ENCODE measurements at regions not wholly inside any gene's neighbourhood (a gene's known extent, or its start where the extent isn't known, plus 50 kb on each side); places are given as distances from the start of the nearest gene placed in this dataset.

- DNase-seq (ENCODE audit: low spot score) (no peak), ATAC-seq (no peak)
- no peak overlapping the region for H3K4me2 ChIP-seq
- H3K4me3 ChIP-seq: no peak overlapping the region
- no peak for TF ChIP-seq REST (IDR thresholded peaks at IDR 0.05; ENCODE audit: unreplicated experiment)
- TF ChIP-seq NANOG (IDR thresholded peaks at IDR 0.05; ENCODE audit: borderline replicate concordance): no peak
- TF ChIP-seq EZH2phosphoT487 (IDR thresholded peaks at IDR 0.05; ENCODE audit: unreplicated experiment): no peak
- TF ChIP-seq EZH2 (IDR thresholded peaks at IDR 0.05; ENCODE audit: low read depth, unreplicated experiment): no peak
- TF ChIP-seq STAT1 (IDR thresholded peaks at IDR 0.05; ENCODE audit: unreplicated experiment): no peak
- no peak for TF ChIP-seq ZNF331 (CRISPR knock-in tag; IDR thresholded peaks at IDR 0.05; ENCODE audit: low read depth)
- no peak for TF ChIP-seq ZNF462 (CRISPR knock-in tag; IDR thresholded peaks at IDR 0.05)
- TF ChIP-seq, protein P1, sequence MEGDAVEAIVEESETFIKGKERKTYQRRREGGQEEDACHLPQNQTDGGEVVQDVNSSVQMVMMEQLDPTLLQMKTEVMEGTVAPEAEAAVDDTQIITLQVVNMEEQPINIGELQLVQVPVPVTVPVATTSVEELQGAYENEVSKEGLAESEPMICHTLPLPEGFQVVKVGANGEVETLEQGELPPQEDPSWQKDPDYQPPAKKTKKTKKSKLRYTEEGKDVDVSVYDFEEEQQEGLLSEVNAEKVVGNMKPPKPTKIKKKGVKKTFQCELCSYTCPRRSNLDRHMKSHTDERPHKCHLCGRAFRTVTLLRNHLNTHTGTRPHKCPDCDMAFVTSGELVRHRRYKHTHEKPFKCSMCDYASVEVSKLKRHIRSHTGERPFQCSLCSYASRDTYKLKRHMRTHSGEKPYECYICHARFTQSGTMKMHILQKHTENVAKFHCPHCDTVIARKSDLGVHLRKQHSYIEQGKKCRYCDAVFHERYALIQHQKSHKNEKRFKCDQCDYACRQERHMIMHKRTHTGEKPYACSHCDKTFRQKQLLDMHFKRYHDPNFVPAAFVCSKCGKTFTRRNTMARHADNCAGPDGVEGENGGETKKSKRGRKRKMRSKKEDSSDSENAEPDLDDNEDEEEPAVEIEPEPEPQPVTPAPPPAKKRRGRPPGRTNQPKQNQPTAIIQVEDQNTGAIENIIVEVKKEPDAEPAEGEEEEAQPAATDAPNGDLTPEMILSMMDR (conservative IDR thresholded peaks at IDR 0.05; ENCODE audit: low read depth in 2 of 2): no peak
- no peak for TF ChIP-seq ZNF114 (CRISPR knock-in tag; IDR thresholded peaks at IDR 0.05)
- TF ChIP-seq POLR2AphosphoS5 (IDR thresholded peaks at IDR 0.05; ENCODE audit: low read depth): no peak
- no peak for TF ChIP-seq ETS1 (IDR thresholded peaks at IDR 0.05)
- TF ChIP-seq JUNB (IDR thresholded peaks at IDR 0.05; ENCODE audit: unreplicated experiment): no peak
- TF ChIP-seq CREB1 (CRISPR knock-in tag; IDR thresholded peaks at IDR 0.05; ENCODE audit: low read depth): no peak
- peaks cover 5% of the 10 kb centered on the region; the same call in 1 of the 3 replicates for H3K4me1 Mint-ChIP-seq
- no peaks in the 10 kb centered on the region for H3K36me3 ChIP-seq (ENCODE audit: insufficient read depth)
- H3F3A ChIP-seq (replicated peaks; ENCODE audit: low read depth): no peaks in the 10 kb centered on the region
- no peaks in the 10 kb centered on the region for H3K79me2 ChIP-seq (replicated peaks; ENCODE audit: insufficient read depth)
- H3K27me3 Mint-ChIP-seq (ENCODE audit: insufficient read depth, low read depth, poor library complexity): peaks cover 3% of the 10 kb centered on the region
- H4K20me1 ChIP-seq (replicated peaks; ENCODE audit: insufficient read depth): no peaks in the 10 kb centered on the region
- no peaks in the 10 kb centered on the region for H3K27me3 ChIP-seq (ENCODE audit: insufficient read depth)
- no peak overlapping the region for H3K27ac Mint-ChIP-seq
- no peaks in the 10 kb centered on the region for H3K9me3 Mint-ChIP-seq
- H3K4me3 Mint-ChIP-seq: no peak overlapping the region
- H3K36me3 Mint-ChIP-seq (ENCODE audit: low read depth): no peaks in the 10 kb centered on the region
- H2AFZ ChIP-seq: no peak overlapping the region
- H3K4me1 ChIP-seq (ENCODE audit: insufficient read depth): no peaks in the 10 kb centered on the region
- H3K9me2 ChIP-seq (ENCODE audit: insufficient read depth): no peaks in the 10 kb centered on the region
- H3K27ac ChIP-seq (ENCODE audit: low read depth): no peak overlapping the region
These were observed 89.5 kb upstream of the PLXNA2 start for GRCh38 chr1:208333676-208334075.

Measured in GM23338 (cell line).